ENCODE measurements at regions not wholly inside any gene's neighbourhood (a gene's known extent, or its start where the extent isn't known, plus 50 kb on each side); places are given as distances from the start of the nearest gene placed in this dataset.

DNA sequence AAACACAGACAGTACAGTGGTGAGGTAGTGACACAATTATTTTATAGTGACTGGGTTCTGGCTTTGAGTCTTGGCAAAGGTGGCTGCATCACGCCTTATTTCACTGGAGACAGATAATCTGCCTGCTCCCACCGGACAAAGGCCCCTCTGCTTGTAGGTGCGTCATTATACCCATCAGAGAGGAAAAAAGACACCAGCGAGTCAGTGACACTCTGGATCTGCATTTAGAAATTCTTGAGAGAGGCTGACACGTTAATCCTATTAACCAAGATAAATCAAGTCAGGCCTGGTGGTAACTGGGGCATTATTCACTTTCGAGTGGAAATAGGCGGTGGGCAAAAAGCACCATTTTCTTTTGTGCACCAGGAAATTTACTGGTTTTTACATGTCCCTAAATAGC is 76.2 kb downstream of the NR2F2 start:
- no peaks in the 10 kb centered on the region for H3K4me1 ChIP-seq (ENCODE audit: low read depth)
- H3K9me3 ChIP-seq (ENCODE audit: low read depth), result no peaks in the 10 kb centered on the region
- H3K27ac ChIP-seq, result no peak overlapping the region

DNA sequence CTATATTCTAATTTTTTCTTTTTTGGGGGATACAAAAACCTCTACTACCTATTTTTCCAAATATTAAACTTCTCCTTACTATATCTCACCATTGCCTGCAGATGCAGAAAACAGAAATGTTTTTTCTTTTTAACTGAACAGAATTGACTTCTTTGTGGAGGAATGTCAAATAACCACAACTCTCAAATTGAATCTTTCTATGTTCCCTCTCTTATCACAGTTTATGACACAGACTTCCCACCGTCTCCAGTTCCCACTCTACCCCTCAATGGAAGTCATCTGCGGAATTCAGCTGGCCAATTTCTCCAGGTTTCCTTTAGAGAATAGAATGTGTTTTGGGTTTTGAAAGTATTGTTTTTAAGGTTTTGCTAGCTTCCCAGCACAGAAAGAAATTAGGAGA is 77.0 kb downstream of the NR2F2 start:
- TF ChIP-seq, protein P1, sequence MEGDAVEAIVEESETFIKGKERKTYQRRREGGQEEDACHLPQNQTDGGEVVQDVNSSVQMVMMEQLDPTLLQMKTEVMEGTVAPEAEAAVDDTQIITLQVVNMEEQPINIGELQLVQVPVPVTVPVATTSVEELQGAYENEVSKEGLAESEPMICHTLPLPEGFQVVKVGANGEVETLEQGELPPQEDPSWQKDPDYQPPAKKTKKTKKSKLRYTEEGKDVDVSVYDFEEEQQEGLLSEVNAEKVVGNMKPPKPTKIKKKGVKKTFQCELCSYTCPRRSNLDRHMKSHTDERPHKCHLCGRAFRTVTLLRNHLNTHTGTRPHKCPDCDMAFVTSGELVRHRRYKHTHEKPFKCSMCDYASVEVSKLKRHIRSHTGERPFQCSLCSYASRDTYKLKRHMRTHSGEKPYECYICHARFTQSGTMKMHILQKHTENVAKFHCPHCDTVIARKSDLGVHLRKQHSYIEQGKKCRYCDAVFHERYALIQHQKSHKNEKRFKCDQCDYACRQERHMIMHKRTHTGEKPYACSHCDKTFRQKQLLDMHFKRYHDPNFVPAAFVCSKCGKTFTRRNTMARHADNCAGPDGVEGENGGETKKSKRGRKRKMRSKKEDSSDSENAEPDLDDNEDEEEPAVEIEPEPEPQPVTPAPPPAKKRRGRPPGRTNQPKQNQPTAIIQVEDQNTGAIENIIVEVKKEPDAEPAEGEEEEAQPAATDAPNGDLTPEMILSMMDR (IDR thresholded peaks at IDR 0.05; ENCODE audit: low read depth, low read length), result no peak
- no peaks in the 10 kb centered on the region for H3K36me3 ChIP-seq
- DNase-seq (ENCODE audit: low read depth in 1 of 2, low spot score in 1 of 2), result no peak
- H3K4me1 ChIP-seq (ENCODE audit: low read depth), result no peaks in the 10 kb centered on the region
- peaks cover 100% of the 10 kb centered on the region for H3K27me3 ChIP-seq
- H3K9me3 ChIP-seq (ENCODE audit: low read depth), result no peaks in the 10 kb centered on the region
- H3K27ac ChIP-seq, result no peak overlapping the region
- H3K4me3 ChIP-seq, result no peak overlapping the region

More for the DNA sequence above, 76.2 kb downstream of the NR2F2 start:
- no peak for DNase-seq (ENCODE audit: low read depth in 1 of 2, low spot score in 1 of 2)
- Histone ChIP-seq H3K27me3 (peaks cover 100% of the 10 kb centered on the region), H3K36me3 (no peaks in the 10 kb centered on the region), H3K4me3 (no peak overlapping the region)
- TF ChIP-seq, protein P1 (IDR thresholded peaks at IDR 0.05; ENCODE audit: low read depth, low read length), result no peak

DNA sequence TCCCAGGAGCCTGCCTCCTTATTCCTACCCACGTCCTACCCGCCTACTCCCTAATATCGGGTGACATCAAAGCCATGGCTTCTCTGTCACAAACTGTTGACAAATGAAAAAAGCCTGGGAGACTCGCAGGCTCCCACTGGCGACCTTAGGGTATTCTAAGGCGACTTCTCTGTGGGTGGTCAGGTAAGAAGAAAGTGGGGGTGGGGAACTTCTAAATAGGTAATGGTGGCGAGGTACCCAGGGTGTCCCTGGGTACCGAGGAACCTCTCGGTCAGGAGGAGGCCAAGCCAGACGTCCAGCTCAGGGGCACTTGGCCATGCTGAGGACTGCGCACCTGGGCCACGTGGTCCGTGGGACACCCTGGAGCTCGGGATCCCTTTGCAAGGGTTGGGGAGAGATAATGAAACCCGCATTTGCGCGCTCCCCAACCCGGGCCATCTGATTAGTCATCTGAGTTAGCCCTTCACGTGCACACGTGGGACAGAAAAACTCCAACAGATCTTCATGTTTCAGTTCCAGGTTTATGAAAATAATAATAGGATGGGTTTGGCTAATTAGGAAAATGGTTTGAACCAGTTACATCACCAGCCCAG is 78.2 kb downstream of the NR2F2 start:
- peaks cover 100% of the 10 kb centered on the region for H3K27me3 ChIP-seq
- no peaks in the 10 kb centered on the region for H3K9me3 ChIP-seq (ENCODE audit: low read depth)
- no peaks in the 10 kb centered on the region for H3K36me3 ChIP-seq
- H3K4me1 ChIP-seq (ENCODE audit: low read depth), result no peaks in the 10 kb centered on the region
- TF ChIP-seq, protein P1 (IDR thresholded peaks at IDR 0.05; ENCODE audit: low read depth, low read length), result no peak
- DNase-seq (ENCODE audit: low read depth in 1 of 2, low spot score in 1 of 2), result no peak
- no peak overlapping the region for H3K27ac ChIP-seq
- H3K4me3 ChIP-seq, result peak overlapping the region; percentile 8

DNA sequence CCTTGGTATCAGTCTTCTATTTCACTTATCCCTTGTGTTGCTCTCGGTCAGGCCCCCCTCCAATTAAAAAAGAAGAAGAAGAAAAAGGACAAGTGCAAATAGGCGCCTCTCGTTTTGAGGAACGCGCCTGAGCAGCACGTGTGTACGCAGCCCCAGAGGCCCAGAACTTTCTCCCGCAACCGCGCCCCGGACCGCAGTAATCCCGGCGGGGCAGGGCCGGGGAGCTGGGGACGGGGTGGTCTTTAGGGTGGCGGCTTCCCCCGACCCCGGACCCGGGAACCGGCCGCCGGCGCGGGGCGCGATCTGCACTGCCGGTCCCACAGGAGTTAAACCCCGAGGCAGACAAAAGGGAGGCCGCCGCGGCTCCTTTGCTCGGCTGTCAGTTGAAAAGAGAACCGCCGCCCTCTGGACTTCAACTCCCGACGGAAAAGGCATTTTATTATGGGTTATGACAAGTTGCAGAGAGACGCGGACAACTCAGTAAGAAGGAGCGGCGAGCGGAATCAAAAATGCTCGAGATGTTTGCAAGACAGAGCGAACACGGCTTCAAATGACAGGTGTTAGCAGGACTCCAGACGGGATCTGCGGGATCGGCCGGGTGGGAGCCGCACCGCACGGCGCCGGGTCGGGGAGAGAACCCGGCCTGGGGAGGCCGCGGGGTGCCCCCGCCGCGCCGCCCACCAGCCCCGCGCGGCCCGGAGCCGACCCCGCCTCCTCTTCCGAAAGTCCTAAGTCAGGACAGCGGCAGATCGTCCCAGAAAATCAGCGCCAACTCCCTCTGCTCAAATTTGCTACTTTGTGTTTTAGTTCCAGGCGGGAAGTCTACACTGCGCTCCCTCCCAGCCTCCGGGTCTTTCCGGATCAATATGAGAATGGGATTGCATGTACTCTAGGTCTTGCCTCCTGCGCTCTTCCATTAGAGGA is 79.0 kb downstream of the NR2F2 start:
- peak; percentile 6 to 21 for DNase-seq (ENCODE audit: low read depth in 1 of 2, low spot score in 1 of 2)
- Histone ChIP-seq H3K36me3 (no peaks in the 10 kb centered on the region), H3K27ac (no peak overlapping the region), H3K27me3 (peaks cover 100% of the 10 kb centered on the region), H3K4me1 (ENCODE audit: low read depth) (no peaks in the 10 kb centered on the region), H3K9me3 (ENCODE audit: low read depth) (no peaks in the 10 kb centered on the region), H3K4me3 (peak overlapping the region; percentile 8)
- TF ChIP-seq, protein P1 (IDR thresholded peaks at IDR 0.05; ENCODE audit: low read depth, low read length), result no peak

DNA sequence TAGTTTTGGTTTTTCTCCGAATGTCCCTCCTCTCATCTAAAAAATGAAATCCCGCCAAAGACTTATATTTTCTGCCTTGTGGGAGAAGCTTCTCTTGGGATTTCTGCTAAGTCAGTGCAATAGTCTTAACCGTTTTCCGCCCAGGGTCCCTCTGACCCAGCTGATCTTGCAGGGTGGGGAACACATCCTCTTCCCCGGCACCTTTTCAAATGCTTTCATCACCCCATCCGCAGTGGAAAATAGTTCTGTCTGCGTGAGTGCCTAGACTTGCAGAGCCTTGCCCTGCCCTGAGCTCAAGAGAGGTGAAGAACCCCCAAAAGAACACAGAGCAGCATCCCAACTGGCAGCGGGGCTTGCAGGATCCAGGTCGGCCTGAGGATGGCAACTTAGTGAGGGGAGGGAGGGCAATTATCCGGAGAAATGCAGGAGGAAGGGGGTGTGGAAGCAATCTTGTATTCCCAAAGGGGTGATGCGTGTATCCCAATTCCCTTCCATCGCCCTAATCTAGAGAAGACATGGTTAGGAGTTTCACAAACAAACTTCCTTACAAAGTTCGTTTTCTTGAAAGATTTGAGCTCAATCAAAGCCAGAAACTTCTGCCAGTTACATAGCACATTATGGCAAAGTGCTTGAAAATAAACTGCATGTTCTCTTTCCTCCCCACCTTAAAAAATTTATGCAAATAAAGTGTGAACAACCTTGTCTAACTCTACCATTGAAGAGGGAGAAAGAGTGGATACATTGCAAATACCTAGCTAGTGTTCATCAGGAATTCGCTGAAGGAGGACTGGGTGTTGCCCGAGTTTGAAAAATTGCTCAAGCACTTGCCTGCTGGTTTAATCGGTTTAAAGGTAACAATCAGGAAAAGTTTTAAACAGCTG is 79.9 kb downstream of the NR2F2 start:
- H3K27me3 ChIP-seq, result peaks cover 100% of the 10 kb centered on the region
- H3K36me3 ChIP-seq, result no peaks in the 10 kb centered on the region
- no peaks in the 10 kb centered on the region for H3K4me1 ChIP-seq (ENCODE audit: low read depth)
- TF ChIP-seq, protein P1 (IDR thresholded peaks at IDR 0.05; ENCODE audit: low read depth, low read length), result no peak
- no peaks in the 10 kb centered on the region for H3K9me3 ChIP-seq (ENCODE audit: low read depth)
- no peak for DNase-seq (ENCODE audit: low read depth in 1 of 2, low spot score in 1 of 2)
- no peak overlapping the region for H3K27ac ChIP-seq
- peak overlapping the region; percentile 8 for H3K4me3 ChIP-seq
